ENCODE measurements at regions not wholly inside any gene's neighbourhood (a gene's known extent, or its start where the extent isn't known, plus 50 kb on each side); places are given as distances from the start of the nearest gene placed in this dataset.
A peak's percentile ranks its signal among the peaks of the same experiment; 100 is the strongest.
"Not testable (repeated sequence)": the region's sequence is repeated elsewhere in the genome, so short reads cannot be mapped to it uniquely, and the experiment has no call there.

DNA sequence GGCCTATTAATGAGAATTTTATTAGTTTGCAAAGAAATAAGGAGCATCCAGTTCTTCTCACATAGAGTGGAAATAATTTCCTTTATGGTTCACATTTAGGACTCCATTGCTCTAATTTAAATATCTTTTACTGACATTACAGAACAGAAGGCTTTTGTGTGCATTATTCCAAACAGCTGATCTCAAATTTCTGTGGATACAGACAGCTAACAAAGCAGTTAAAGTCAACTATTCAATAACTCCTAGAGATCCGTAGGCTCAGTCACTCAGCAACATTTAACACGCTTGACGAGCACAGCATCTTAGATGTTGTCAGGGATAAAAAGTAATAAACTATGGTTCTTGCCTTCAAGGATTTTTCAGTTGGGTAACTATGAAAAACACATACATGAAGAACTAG lies 305.8 kb upstream of the SYNCRIP start:
- DNase-seq: no peak

DNA sequence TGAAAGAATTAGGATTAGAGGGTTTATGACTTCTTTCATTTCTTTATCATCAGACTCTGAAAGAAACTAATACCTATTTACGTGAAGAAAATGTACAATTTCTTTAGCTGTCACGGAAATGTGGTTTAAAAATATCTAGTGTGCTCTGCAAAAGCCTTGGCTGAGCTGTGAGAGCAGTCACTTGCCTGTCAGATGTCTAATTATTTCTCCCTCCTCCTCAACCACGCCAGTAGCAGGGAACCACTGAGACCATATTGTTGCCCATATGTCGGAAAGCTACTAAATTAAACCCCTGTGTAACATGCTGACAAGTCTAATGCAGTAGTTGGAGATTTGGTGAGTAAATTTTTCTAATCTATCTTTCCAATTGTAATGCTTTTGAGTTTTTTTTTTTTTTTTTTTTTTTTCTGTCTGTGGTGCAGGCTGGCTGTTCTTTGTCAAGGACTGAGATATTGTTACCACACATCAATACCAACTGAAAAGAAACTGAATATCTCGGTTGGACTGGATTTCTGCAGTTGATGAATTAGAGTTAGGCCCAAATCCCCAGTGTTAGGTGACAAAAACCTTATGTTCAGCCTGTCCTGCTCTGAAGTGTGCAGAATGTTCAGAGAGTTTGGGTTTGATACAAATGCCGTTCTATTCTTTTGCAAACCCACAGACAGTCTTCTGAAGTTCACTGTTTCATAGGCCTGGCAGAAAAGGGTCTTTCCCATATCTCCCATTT lies 302.9 kb upstream of the SYNCRIP start:
- DNase-seq: no peak

DNA sequence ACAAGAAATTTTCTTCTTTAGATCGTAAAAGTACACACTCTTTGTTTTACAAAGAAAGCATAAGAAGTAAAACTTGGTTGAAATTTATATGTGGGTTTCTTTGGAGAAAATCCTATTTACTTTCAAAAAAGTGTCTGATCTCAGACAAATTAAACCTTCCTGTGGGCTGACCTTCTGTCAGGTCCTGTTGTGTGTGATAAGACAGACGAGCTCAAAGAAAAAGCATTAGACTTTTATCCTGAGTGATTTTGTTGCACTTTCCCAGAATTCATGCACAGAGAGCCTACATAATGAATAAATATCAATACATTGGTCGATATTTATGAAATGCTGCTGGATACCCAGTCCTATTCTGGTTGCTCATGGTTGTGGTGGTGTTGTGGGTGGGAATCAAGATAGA lies 302.1 kb upstream of the SYNCRIP start:
- no peak for DNase-seq

DNA sequence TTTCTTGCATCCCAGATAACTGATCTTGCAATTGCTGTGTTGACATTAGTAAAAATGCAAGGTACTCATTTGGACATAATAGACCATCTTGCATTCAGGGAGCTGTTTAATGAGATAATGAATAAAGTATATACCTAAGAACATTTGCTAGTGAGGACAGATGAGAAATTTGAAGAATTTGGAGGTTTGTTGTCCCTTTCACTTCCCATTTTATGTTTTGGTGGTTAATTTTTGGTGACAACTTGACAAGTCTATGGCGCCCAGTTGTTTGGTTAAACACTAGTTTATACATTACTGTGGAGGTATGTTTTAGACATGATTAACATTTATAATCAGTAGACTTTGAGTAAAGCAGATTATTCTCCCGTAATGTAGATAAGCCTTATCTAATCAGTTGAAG lies 300.2 kb upstream of the SYNCRIP start:
- no peak for DNase-seq

DNA sequence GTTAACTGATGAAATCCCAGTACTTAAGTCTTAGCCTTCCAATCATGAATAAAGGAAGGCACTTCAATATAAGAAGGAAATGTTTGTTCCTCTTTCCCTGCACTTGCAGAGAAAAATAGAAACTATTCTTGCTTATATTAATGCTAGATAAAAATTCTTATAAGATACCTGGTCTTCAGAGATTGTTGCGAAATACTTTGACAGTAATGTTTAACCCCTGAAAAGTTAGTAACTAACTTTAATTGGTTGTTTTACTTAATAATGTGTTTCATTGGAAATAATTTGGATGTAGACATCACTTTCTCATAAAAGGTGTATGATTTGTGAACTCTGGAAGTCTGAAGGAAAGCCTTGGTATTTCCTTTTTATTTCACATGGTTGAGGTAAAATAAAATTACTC lies 294.2 kb upstream of the SYNCRIP start:
- DNase-seq: no peak

DNA sequence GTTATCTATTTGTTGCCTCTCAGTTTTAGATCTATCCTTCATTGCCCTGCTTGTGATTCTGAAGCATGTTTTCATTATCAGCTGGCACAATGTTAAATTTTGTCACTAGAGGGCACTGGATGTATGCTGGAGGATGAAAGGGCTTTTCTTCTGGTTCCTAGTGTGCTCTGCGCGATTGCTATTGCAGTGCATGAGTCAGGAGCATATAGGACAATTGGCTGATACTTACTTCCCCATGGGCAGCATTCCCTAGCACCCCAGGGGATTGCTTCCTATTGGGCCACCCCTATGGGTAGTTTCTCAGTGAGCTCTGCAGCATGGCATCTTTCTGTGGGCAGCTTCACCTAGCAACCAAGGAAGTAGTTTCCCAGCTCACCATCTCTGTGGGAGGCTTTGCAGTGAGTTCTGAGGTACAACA lies 280.3 kb upstream of the SYNCRIP start:
- peak; percentile 64 for DNase-seq

DNA sequence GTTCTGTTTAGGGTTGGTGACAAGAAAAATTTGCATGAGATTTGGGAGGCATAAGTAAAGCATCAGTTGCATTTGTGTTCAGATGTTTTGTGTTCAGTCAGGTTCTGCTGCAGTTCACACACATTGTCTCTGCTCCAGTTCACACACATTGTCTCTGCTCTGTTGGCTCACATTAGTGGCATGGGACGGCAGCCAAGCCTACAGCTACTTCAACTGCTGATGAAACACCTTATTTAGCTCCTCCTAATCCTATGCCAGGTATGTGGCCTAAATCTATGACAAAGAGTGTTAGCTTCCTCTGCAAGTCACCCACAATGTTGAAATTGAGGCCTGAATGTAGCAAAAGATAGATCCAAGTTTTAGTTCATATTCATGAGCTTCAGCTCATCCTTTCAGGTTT lies 278.1 kb upstream of the SYNCRIP start:
- DNase-seq: no peak

DNA sequence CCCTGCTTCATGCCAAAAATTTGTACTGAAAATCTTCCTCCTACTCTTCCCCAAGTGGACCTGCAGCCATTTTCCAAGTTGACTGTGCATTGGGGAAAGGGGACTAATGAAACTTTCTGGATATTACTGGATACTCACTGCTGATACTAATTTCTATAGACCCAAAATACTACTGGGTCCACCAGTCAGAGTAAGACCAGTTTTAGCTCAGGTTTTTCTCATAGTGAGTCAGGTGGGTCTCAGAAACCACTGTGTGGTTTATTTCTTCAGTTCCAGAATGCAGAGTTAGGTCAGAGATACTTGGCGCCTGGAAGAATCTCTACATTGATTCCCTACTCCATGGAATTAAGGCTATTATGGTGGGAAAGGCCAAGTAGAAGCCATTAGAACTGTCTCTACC lies 274.8 kb upstream of the SYNCRIP start:
- DNase-seq: no peak

DNA sequence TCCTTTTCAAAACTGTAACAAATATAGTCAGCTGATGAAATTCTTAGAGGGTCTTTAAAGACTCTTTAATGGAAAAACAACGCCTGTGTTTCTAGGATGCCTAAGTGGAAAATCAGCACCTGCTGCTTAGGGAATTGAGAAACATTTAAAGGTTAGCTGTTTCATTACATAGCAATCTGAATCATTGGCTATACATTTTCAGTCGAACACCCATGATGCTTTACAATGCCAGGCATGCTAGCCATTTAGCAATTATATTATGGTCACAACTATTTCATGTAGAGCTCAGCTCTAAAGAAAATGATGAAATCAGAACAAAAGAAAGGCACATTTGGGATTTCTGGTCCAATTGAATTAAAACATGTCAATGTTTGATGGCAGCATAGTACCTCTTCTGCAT lies 270.3 kb upstream of the SYNCRIP start:
- DNase-seq: no peak

DNA sequence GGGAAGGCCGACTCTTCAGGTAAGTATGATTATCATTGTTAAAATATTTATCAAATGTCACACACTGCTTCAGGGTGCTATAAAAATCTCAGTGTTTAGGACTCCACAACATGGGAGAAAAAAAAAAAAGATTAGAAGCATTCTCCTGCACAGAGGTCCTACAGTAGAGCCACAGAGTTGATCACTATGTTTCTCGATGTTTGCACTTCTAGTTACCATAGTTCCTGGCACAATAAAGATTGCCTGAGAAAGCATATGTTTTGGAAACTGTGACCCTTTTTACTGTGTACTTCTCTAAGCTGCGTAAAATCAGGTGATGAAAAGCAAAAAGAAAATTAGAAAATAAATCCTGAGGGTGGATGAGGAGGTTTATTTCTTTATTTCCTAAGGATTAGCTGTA lies 269.9 kb upstream of the SYNCRIP start:
- DNase-seq: no peak

DNA sequence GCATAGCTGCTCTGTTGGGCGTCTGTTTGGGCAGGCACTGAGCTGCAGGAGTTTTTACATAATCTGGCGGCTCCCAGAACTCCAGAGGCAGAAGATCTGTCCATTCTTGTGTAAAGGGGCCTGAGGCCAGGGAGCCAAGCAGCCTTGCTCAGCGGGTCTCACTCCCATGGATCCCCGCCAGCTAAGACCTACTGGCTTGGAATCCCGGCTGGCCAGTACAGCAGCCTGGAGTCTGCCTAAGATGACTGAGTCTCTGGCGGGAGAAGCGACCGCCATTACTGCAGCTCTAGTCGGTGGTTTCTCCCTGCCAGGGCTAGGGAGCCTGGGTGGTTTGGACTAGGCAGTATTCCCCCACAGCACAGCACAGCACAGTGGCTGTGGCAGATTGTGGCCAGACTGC lies 268.4 kb upstream of the SYNCRIP start:
- DNase-seq: no peak

DNA sequence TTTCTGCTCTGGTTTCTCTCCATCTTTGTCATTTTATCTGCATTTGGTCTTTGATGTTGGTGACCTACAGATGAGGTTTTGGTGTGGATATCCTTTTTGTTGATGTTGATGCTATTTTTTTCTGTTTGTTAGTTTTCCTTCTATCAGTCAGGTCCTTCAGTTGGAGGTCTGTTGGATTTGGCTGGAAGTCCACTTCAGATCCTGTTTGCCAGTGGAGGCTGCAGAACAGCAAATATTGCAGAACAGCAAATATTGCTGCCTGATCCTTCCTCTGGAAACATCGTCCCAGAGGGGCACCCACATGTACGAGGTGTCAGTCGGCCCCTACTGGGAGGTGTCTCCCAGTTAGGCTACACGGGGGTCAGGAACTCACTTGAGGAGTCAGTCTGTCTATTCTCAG lies 265.4 kb upstream of the SYNCRIP start:
- DNase-seq: not testable (repeated sequence)

DNA sequence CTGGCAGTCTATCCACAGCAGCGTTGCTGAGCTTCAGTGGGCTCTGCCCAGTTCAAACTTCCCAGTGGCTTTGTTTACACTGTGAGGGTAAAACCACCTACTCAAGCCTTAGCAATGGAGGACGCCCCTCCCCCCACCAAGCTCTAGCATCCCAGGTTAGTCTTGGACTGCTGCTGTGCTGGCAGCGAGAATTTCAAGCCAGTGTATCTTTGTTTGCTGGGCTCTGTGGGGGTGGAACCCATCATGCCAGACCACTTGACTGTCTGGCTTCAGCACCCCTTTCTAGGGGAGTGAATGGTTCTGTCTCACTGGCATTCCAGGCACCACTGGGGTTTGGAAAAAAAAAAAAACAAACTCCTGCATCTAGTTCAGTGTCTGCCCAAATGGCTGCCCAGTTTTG lies 249.7 kb upstream of the SYNCRIP start:
- no peak for DNase-seq

DNA sequence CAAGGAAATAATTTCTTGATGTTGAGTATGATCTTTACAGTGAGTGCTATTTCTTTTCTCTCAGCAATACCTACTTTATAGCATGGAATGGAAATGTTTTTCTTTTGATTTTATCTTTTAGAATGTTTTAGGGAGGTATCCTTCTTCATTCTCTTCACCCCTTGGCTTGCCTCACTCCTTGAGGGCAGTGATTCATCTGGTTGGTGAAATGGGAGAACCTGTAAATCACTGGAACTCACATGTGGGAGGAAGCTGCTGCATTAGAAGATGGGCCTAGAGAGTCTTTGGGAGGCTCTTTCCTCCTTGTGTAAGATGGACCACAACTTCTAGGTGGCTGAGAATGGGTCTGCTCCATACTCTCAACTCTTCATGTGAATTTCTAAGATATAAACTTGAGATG lies 244.8 kb upstream of the SYNCRIP start:
- no peak for DNase-seq

DNA sequence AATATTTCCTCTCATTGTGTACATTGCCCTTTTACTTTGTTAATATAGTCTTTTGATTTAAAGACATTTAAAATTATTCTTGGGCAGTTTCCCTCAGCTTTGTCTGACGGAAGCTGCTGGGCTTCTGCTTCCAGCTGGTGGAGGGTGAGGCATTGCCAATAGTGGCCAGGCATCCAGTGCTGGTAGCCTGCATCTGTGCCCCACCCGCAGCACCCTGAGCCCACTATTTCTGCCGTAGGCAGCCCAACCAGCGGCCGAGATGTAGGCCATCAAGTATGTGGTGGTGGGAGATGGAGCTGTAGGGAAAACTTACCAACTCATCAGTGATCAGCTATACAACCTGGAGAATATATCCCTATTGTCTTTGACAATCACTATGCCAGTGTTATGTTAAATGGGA lies 226.0 kb upstream of the SYNCRIP start:
- no peak for DNase-seq

DNA sequence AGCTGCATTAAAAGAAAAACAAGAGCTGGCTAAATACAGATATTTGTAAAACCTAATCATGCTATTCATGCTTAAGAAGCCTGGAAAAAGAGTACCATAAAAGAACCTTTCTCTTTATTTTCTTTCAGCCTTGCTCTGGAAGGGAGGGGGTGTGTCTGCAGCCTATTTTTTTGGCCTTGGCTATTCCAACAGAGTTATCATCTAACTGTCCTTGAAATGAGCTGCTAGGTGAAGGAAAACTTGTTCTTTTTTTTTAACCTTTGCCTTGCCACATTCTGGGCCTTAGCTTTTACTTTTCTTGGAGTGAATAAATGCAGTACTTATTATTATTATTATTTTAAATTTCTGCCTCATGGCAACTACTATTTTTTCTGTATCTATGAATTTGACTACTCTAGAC lies 224.9 kb upstream of the SYNCRIP start:
- DNase-seq: no peak

DNA sequence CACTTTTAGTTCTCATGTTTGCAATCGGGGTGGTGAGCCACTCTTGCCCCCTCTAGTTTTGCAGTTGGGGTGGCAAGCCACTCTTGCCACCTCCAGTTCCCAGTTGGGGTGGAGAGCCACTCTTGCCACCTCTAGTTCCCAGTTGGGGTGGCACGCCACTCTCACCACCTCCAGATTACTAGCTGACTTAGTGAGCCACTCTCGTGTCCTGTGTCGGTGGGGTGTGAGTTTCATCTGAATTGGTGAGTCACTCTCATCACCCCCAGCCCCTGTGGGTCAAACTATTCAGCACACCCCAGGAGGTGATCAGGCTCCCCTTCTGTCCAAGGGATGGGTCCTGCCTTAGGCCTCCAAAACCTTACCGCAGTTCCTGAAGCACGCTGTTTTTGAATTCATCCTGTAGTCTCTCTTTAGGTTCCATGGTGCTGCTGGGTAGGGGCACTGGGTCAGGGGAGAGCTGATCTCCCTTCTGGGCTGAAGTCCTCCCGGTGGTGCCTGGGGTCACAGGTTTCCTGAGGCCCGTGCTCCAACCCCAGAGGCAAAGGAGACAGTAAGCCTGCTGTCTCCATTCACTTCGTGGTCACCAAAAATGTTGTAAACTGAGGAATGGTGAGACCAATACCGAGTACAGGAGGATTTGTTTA lies 224.2 kb upstream of the SYNCRIP start:
- no peak for DNase-seq

DNA sequence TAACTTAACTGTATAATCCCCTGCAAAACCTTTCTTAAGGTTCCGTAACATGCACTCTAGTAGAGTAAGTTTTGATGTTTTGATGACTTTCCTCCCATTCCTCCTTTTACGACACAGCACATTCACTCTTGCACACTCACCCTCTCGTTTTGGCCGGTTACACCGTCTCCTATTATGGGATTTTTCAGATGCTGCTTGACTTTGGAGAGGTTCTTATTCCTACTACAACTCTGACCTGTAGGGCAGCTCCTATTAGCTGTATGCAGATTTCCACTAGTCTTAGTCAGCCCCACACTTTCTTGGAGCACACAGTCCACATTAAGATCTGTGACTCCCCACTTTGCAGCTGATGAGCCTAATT lies 223.7 kb upstream of the SYNCRIP start:
- DNase-seq: no peak

DNA sequence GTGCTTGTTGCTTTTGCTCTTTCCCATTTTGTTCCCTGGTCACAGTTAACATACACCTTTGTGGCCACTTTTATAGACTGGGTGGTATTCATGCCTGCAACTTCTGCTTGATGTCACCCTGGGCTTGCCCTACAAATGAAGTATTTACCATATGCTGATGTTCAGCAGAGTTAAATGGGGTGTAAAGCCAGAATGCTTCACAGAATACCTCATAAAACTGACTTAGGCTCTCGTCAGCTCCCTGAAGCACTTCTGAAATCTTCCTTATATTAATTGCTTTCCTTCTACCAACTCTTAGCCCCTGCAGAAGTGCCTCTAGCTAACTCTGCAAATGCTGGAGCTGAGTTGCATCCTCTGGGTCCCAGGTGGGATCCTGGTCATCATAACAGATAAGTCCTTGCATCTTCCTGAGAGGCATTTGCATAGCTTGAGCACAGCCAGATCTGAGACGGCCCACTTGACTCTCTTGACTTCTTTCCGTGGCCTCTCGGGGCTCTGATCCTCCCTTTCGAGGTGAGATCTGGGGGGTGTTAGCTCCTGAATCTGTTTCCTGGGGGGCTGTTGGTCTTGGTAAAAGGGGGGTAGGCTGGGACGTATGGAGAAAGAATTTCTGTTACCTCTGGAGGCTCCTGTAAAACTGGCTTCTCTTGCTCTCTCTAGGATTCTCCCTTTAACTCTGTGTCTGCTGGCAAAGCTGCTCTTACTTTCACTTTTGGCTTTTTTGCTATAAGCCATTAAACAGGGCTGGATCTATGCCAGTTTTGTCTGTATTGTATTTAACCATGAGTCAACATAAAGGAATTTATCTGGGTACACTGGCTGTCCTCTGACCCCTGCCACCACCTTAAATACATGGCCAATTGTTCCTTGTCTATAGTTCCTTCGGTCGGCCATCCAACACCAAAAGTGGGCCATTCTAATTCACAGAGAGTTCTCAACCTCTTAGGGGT lies 223.0 kb upstream of the SYNCRIP start:
- DNase-seq: no peak

DNA sequence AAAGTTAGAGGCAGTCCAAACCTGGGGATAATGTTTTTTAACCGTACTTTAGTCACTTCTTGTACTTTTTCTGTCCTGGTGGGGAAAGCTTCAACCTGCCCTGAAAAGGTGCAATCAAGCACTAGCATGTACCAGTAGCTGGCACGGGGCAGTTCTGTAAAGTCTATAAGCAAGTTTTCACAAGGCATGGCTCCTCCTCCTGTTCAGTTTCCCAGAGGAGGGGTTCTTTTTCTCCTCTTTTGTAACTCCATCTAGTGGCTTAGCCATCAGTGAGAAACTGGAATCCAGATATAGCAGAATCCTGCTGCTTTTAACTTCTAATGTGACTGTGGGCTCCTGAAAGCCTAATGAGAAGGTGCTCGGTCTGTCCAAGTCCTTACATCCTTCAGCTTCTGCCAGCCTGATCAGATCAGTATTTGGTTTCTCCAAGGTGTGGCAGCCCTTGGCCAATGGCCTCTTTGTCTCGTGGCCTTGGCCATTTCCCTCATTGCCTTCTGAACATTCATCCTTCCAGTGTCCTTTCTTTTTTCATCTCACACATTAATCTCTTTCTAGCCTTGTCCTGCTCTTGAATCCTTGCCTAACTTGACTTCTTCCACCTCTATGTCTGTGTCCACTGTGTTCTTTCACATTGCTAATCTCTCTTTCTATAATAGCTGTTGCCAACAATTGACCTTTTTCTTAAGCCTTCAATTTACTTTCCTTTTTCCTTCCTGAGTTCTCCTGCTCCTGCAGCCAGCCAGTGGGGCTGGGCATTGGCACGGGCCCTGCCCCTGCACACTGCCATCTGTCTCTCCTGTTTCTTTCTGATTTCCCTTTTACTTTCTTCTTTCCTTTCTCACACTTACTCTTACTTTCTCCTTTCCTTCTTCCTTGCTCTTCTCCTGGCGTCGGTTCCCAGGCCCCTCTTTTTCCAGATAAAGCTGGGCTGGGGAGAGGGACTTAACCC lies 222.0 kb upstream of the SYNCRIP start:
- DNase-seq: no peak

DNA sequence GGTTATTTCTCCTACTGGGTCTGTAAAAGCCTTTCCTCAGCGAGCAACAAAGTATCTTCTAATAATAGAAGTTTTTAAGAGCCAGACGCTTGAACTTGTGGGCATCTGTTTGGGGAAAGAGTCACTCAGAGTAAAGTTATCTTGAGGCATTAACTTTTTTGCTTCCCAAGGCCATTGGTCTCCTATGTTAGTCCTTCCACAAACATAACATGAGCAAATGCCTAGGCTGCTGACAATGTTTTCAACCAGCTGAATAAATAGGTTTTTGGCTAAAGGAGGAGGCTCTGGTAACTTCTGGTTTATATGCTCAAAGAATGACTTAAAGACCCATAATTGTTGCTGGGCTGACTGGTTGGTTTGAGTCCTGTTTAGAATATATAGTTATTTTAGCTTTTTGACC lies 213.5 kb upstream of the SYNCRIP start:
- no peak for DNase-seq
